ENCODE measurements at regions not wholly inside any gene's neighbourhood (a gene's known extent, or its start where the extent isn't known, plus 50 kb on each side); places are given as distances from the start of the nearest gene placed in this dataset.

DNA sequence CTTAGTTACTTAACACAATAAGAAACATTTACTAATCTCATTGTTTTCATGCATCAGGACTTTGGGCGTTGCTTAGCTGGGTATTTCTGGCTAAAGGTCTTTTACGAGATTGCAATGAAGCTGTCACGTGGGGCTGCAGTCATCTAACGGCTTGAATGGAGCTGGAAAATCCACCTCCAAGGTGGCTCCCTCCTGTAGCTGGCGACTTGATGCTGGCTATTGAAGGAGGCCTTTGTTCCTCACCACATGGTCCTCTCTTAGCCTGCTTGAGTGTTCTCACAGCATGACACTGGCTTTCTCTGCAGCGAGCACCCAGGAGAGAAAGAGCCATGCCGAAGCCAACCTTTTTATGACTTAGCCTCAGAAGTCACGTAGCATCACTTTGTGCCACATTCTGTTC lies 92.0 kb downstream of the NHLRC3 start:
- peaks cover 15% of the 10 kb centered on the region for H3K4me1 ChIP-seq (ENCODE audit: control insufficient read depth, insufficient read depth, low read length)
- no peaks in the 10 kb centered on the region for H3K36me3 ChIP-seq (ENCODE audit: control insufficient read depth, insufficient read depth, low read length)
- H3K9me3 ChIP-seq (ENCODE audit: control insufficient read depth, insufficient read depth, low read depth, low read length), result no peaks in the 10 kb centered on the region
- no peak overlapping the region for H3K27ac ChIP-seq (ENCODE audit: low read depth, low read length)
- no peak overlapping the region for H3K4me3 ChIP-seq (ENCODE audit: low read depth, low read length)
- no peak overlapping the region for H3K9ac ChIP-seq (ENCODE audit: low read length)
- H3K27me3 ChIP-seq (ENCODE audit: control insufficient read depth, insufficient read depth, low read length), result no peaks in the 10 kb centered on the region

GRCh38 chr13:39132286-39133230 lies 94.3 kb downstream of the NHLRC3 start:
- H3K27me3 ChIP-seq (ENCODE audit: control insufficient read depth, insufficient read depth, low read length), result no peaks in the 10 kb centered on the region
- H3K9me3 ChIP-seq (ENCODE audit: control insufficient read depth, insufficient read depth, low read depth, low read length), result no peaks in the 10 kb centered on the region
- H3K9ac ChIP-seq (ENCODE audit: low read length), result no peak overlapping the region
- no peak overlapping the region for H3K27ac ChIP-seq (ENCODE audit: low read depth, low read length)
- H3K4me3 ChIP-seq (ENCODE audit: low read depth, low read length), result no peak overlapping the region
- peaks cover 9% of the 10 kb centered on the region for H3K4me1 ChIP-seq (ENCODE audit: control insufficient read depth, insufficient read depth, low read length)
- no peaks in the 10 kb centered on the region for H3K36me3 ChIP-seq (ENCODE audit: control insufficient read depth, insufficient read depth, low read length)

GRCh38 chr13:39133781-39134180 lies 95.5 kb downstream of the NHLRC3 start:
- H3K27ac ChIP-seq (ENCODE audit: low read depth, low read length), result no peak overlapping the region
- no peak overlapping the region for H3K4me3 ChIP-seq (ENCODE audit: low read depth, low read length)
- no peak overlapping the region for H3K9ac ChIP-seq (ENCODE audit: low read length)
- H3K9me3 ChIP-seq (ENCODE audit: control insufficient read depth, insufficient read depth, low read depth, low read length), result no peaks in the 10 kb centered on the region
- peaks cover 9% of the 10 kb centered on the region for H3K4me1 ChIP-seq (ENCODE audit: control insufficient read depth, insufficient read depth, low read length)
- no peaks in the 10 kb centered on the region for H3K27me3 ChIP-seq (ENCODE audit: control insufficient read depth, insufficient read depth, low read length)
- H3K36me3 ChIP-seq (ENCODE audit: control insufficient read depth, insufficient read depth, low read length), result no peaks in the 10 kb centered on the region

GRCh38 chr13:39134574-39134973 lies 96.3 kb downstream of the NHLRC3 start:
- Histone ChIP-seq H3K27ac (ENCODE audit: low read depth, low read length) (no peak overlapping the region), H3K9me3 (ENCODE audit: control insufficient read depth, insufficient read depth, low read depth, low read length) (no peaks in the 10 kb centered on the region), H3K36me3 (ENCODE audit: control insufficient read depth, insufficient read depth, low read length) (no peaks in the 10 kb centered on the region), H3K9ac (ENCODE audit: low read length) (no peak overlapping the region), H3K27me3 (ENCODE audit: control insufficient read depth, insufficient read depth, low read length) (no peaks in the 10 kb centered on the region), H3K4me1 (ENCODE audit: control insufficient read depth, insufficient read depth, low read length) (peaks cover 9% of the 10 kb centered on the region), H3K4me3 (ENCODE audit: low read depth, low read length) (no peak overlapping the region)

- Histone ChIP-seq H3K9ac (ENCODE audit: low read length) (no peak overlapping the region), H3K4me3 (ENCODE audit: low read depth, low read length) (no peak overlapping the region), H3K27ac (ENCODE audit: low read depth, low read length) (no peak overlapping the region)
Measured at GRCh38 chr13:39144391-39144790, 106.1 kb downstream of the NHLRC3 start.

DNA sequence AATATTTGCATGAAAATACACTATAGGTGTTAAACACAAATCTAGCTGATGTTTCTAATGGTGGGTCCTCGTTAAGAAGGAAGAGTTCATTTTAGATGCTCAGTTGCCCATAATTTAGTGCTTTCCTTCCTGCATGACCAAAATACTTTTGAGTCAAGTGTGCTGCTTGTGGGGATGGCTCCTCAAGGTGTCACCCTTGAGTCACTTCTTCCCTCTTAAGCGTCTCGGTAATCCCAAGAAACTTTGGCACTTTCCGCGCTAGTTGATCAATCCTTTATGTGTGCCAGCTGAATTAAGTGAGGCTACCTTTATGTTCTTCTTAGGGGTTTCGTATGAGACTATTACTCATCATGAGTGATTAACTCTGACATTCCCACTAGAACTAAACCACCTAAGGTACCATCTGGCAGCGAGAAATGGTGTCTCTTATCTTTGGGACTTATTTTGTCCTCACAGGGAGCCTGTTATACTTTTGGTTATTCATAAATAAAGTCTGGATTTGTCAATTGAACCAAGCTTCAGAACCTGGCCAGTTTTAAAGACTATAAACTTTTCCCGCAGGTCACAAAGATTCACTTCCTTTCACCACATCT lies 106.8 kb downstream of the NHLRC3 start:
- no peak overlapping the region for H3K9ac ChIP-seq (ENCODE audit: low read length)
- H3K9me3 ChIP-seq (ENCODE audit: control insufficient read depth, insufficient read depth, low read depth, low read length), result no peaks in the 10 kb centered on the region
- no peaks in the 10 kb centered on the region for H3K36me3 ChIP-seq (ENCODE audit: control insufficient read depth, insufficient read depth, low read length)
- H3K27me3 ChIP-seq (ENCODE audit: control insufficient read depth, insufficient read depth, low read length), result peaks cover 7% of the 10 kb centered on the region
- no peak overlapping the region for H3K4me3 ChIP-seq (ENCODE audit: low read depth, low read length)
- peaks cover 4% of the 10 kb centered on the region; the same call in 1 of the 2 replicates for H3K4me1 ChIP-seq (ENCODE audit: control insufficient read depth, insufficient read depth, low read length)
- H3K27ac ChIP-seq (ENCODE audit: low read depth, low read length), result no peak overlapping the region

More at GRCh38 chr13:39144391-39144790, 106.1 kb downstream of the NHLRC3 start:
- peaks cover 4% of the 10 kb centered on the region; the same call in 1 of the 2 replicates for H3K4me1 ChIP-seq (ENCODE audit: control insufficient read depth, insufficient read depth, low read length)
- H3K36me3 ChIP-seq (ENCODE audit: control insufficient read depth, insufficient read depth, low read length), result no peaks in the 10 kb centered on the region
- no peaks in the 10 kb centered on the region for H3K9me3 ChIP-seq (ENCODE audit: control insufficient read depth, insufficient read depth, low read depth, low read length)
- peaks cover 7% of the 10 kb centered on the region for H3K27me3 ChIP-seq (ENCODE audit: control insufficient read depth, insufficient read depth, low read length)

- no peak overlapping the region for H3K27ac ChIP-seq (ENCODE audit: low read depth, low read length)
- H3K36me3 ChIP-seq (ENCODE audit: control insufficient read depth, insufficient read depth, low read length), result no peaks in the 10 kb centered on the region
Measured at GRCh38 chr13:39148513-39148961, 110.3 kb downstream of the NHLRC3 start.

GRCh38 chr13:39149896-39150295 lies 111.6 kb downstream of the NHLRC3 start:
- no peak overlapping the region for H3K4me3 ChIP-seq (ENCODE audit: low read depth, low read length)
- peaks cover 7% of the 10 kb centered on the region; the same call in 1 of the 2 replicates for H3K27me3 ChIP-seq (ENCODE audit: control insufficient read depth, insufficient read depth, low read length)
- H3K36me3 ChIP-seq (ENCODE audit: control insufficient read depth, insufficient read depth, low read length), result no peaks in the 10 kb centered on the region
- H3K4me1 ChIP-seq (ENCODE audit: control insufficient read depth, insufficient read depth, low read length), result peaks cover 4% of the 10 kb centered on the region; the same call in 1 of the 2 replicates
- H3K9me3 ChIP-seq (ENCODE audit: control insufficient read depth, insufficient read depth, low read depth, low read length), result peaks cover 6% of the 10 kb centered on the region; the same call in 1 of the 2 replicates
- no peak overlapping the region for H3K9ac ChIP-seq (ENCODE audit: low read length)
- no peak overlapping the region for H3K27ac ChIP-seq (ENCODE audit: low read depth, low read length)

More at GRCh38 chr13:39148513-39148961, 110.3 kb downstream of the NHLRC3 start:
- Histone ChIP-seq H3K4me3 (ENCODE audit: low read depth, low read length) (no peak overlapping the region), H3K9me3 (ENCODE audit: control insufficient read depth, insufficient read depth, low read depth, low read length) (peaks cover 6% of the 10 kb centered on the region; the same call in 1 of the 2 replicates), H3K9ac (ENCODE audit: low read length) (no peak overlapping the region), H3K4me1 (ENCODE audit: control insufficient read depth, insufficient read depth, low read length) (peaks cover 4% of the 10 kb centered on the region; the same call in 1 of the 2 replicates), H3K27me3 (ENCODE audit: control insufficient read depth, insufficient read depth, low read length) (peaks cover 7% of the 10 kb centered on the region; the same call in 1 of the 2 replicates)

DNA sequence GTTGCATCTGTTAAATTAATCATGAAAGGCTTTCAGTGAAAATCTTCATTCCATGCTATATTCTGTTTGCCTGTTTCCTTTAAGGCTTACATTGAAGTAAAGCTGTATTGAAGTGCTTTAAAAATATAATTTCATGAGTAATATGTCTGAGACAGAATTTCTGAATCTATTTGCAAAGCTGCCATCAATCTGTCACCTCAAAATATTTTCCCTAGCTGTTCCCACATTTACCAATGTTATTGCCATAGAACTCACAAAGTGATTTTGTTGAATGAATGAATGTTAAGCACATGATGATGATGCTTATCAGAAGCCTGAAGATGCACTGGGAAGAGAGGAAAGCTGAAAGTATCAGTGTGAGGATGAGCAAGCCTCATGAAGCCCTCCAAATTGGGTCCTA lies 115.8 kb downstream of the NHLRC3 start:
- Histone ChIP-seq H3K9ac (ENCODE audit: low read length) (no peak overlapping the region), H3K4me1 (ENCODE audit: control insufficient read depth, insufficient read depth, low read length) (no peaks in the 10 kb centered on the region), H3K9me3 (ENCODE audit: control insufficient read depth, insufficient read depth, low read depth, low read length) (peaks cover 6% of the 10 kb centered on the region; the same call in 1 of the 2 replicates), H3K36me3 (ENCODE audit: control insufficient read depth, insufficient read depth, low read length) (no peaks in the 10 kb centered on the region), H3K4me3 (ENCODE audit: low read depth, low read length) (no peak overlapping the region), H3K27me3 (ENCODE audit: control insufficient read depth, insufficient read depth, low read length) (no peaks in the 10 kb centered on the region), H3K27ac (ENCODE audit: low read depth, low read length) (no peak overlapping the region)

DNA sequence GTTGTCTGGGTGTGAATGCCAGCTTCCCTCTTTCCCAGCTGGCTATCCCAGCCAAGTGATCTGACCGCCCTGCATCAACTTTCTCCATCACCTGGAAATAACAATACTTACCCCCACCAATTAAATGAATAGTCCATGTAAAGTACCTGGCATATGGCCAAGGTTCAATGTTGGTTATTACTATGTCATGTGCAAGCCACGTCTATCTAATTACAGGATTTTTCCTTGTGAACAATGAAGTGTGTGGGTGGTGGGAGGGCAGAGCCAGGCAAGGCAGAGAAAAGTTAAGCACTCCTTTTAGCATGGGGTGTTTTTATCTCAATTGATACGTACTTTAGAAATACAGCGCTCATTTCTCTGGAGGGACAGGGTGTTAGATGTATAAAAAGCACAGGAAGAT lies 121.1 kb downstream of the NHLRC3 start:
- Histone ChIP-seq H3K9me3 (ENCODE audit: control insufficient read depth, insufficient read depth, low read depth, low read length) (no peaks in the 10 kb centered on the region), H3K27me3 (ENCODE audit: control insufficient read depth, insufficient read depth, low read length) (no peaks in the 10 kb centered on the region), H3K4me3 (ENCODE audit: low read depth, low read length) (no peak overlapping the region), H3K36me3 (ENCODE audit: control insufficient read depth, insufficient read depth, low read length) (no peaks in the 10 kb centered on the region), H3K27ac (ENCODE audit: low read depth, low read length) (no peak overlapping the region), H3K4me1 (ENCODE audit: control insufficient read depth, insufficient read depth, low read length) (no peaks in the 10 kb centered on the region), H3K9ac (ENCODE audit: low read length) (no peak overlapping the region)

DNA sequence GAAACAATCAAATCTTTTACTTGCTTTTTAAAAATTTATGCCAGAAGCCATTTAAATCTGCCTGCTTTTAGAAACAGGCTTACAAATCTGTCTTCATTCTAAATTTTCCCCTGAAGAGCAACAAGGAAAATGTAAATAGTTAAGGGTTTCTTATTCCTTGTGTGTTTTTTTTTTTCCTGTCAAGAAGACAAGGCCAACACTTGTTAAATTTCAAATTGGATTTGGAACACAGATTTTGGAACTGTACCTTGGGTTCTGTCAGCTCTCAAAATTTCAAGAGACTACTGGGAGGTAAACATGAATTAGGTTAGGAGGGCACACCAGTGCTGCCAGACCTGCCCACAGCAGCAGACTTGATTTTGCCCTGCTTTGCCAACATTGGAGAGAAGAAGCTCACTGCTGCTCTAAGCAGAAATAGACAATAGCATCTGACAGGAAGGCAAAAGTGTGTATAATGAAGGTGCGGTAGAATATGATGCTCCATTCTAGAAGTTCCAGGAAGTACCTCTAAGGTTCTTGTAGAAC lies 121.7 kb downstream of the NHLRC3 start:
- H3K9ac ChIP-seq (ENCODE audit: low read length), result no peak overlapping the region
- H3K36me3 ChIP-seq (ENCODE audit: control insufficient read depth, insufficient read depth, low read length), result no peaks in the 10 kb centered on the region
- H3K4me1 ChIP-seq (ENCODE audit: control insufficient read depth, insufficient read depth, low read length), result no peaks in the 10 kb centered on the region
- no peak overlapping the region for H3K27ac ChIP-seq (ENCODE audit: low read depth, low read length)
- no peaks in the 10 kb centered on the region for H3K9me3 ChIP-seq (ENCODE audit: control insufficient read depth, insufficient read depth, low read depth, low read length)
- H3K27me3 ChIP-seq (ENCODE audit: control insufficient read depth, insufficient read depth, low read length), result no peaks in the 10 kb centered on the region
- no peak overlapping the region for H3K4me3 ChIP-seq (ENCODE audit: low read depth, low read length)

Data from HUES6 (cell line).